Renal cortical epithelial cell (primary cell): ENCODE measurements at regions not wholly inside any gene's neighbourhood (a gene's known extent, or its start where the extent isn't known, plus 50 kb on each side); places are given as distances from the start of the nearest gene placed in this dataset.
A peak's percentile ranks its signal among the peaks of the same experiment; 100 is the strongest.

ENCODE experiments used
- DNase-seq: peaks from one replicate; pipeline ENCODE4 v3.0.0-alpha.2; 2011; ENCODE audit warnings: low read depth

DNA sequence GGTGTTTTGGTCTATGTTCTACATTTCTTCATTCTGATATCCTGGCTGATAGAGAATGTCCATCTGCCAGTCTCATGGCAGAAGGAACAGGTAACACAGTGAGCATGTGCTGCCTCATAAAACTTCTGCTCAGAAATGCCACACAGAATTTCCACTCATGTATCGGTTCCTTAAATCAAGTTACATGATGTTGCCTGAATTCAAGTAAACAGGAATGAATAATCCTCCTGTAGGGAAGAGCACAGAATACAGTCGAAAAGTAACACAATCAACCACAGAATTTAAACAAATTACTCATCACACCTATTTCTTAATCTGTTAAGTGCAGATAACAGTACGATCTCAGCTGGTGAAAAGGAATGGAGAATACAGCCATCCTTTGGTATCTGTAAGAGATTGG is 74.7 kb downstream of the FAM217A start:
- DNase-seq = no peak

DNA sequence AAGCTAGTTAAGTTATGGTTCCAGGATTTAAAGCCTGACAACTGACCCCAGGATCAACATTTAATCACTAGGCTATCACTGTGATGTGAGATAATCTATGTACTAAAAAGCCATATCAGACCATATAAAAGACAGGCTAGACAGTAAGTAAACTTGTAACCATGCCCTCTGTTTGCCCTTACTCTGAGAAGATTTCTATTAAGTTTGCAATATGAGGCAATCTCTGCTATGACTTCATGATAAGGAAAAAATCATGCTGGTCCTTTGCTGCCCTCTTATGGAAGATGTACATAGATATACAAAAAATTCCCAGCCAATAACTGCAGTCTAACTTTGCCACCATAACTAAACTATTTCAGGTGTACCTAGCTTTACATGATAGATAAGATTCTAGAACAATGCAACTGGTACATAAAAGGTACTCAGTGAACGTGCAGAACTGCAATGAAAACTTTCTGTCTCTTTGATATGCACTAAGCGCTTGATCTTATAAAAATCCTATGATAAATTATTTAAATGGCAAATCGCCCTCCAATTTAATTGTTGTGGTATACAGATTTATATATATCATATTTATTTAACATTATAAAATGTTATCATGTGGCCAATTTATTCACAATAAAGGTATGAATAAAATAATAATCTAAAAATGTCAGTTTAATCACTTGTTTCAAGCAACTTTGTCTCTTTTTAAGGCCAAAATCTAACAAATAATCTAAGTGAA is 70.5 kb downstream of the FAM217A start:
- DNase-seq = peak; percentile 83

DNA sequence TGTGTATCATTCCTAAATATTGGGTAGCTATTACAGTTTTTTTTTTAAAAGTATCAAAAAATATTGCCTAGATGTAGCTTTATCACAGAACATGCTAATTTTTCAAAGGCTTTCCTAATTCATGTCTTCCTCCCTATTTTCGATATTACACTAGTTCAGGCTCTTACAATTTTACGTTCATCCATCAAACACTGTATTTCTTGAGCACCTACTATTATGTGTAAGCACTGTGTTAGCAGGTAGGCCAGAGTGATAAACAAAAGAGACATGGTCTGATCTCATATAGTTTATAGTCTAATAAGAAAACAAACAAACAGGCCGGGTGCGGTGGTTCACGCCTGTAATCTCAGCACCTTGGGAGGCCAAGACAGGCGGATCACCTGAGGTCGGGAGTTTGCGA is 69.5 kb downstream of the FAM217A start:
- no peak for DNase-seq

DNA sequence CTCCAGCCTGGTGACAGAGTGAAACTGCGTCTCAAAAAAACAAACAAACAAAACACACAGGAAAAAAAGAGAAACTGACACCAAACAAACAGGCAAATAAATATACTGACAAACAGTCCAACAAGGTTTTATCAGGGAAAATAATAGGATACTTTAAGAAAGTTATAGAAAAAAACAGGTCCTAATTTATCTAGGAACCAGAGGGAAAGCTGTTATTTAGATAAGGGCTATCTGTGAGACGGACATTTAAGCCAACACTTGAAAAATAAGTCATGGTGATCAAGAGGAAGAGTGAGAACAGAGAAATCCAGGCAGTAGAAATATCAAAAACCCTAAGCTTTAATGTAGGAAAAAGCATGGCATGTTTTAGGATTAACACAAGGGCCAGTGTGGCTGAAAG is 68.9 kb downstream of the FAM217A start:
- no peak for DNase-seq

DNA sequence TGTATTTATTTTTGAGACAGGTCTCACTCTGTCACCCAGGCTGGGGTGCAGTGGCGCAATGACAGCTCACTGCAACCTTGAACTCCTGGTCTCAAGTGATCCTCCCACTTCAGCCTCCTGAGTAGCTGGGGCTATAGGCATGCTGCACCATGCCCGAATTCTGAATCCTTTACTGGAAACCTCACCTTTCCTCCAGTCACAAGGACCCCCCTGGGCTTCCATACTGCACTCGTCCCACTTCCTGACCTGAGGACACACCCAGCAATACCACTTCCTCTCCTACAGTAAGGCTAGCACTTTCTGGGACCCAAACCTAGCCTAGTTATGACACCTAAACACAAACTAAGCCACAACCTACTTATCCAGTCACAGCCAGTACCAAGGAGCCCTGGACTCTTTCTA is 68.2 kb downstream of the FAM217A start:
- no peak for DNase-seq

DNA sequence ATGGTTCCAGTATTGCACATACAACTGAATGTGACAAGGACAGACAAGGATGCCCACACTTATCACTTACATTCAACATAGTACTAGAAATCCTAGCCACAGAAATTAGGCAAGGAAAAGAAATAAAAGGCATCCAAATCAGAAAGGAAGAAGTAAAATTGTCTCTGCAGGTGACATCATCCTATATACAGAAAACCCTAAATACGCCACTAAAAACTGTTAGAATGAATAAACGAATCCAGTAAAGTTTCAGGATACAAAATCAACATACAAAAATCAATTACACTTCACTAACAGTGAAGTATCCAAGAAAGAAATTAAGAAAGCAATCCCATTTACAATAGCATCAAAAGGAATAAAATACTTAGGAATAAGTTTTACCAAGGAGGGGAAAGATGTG is 66.1 kb downstream of the FAM217A start:
- DNase-seq = no peak

DNA sequence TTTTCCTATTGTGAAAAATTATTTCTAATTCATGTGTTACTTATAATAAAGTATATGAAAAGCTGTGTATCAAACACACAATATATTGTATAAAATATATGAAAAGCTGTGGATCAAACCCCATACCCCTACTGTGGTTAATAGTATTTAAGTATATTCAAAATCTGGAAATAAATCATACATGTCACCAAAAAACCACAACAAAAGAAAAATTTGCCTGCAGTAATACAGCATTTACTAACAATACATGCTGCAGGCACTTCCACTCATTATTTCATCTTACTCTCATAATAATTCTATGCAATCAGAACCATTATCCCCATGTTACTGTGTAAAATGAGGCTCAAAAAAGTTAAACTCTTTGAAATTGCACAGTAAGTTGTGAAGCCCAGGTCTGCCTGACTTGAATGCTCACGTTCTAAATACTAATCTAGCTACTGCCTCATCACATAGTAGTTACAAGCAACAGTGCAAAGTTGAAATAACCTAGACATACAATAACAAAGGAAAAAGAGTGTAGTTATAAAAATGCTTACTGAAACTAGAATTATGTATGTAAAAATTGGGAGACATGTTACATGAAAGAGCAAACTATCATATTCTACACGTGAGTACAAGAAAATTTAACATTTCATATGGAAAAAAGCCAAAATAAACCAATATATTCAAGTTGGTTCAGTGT is 61.7 kb downstream of the FAM217A start:
- no peak for DNase-seq

DNA sequence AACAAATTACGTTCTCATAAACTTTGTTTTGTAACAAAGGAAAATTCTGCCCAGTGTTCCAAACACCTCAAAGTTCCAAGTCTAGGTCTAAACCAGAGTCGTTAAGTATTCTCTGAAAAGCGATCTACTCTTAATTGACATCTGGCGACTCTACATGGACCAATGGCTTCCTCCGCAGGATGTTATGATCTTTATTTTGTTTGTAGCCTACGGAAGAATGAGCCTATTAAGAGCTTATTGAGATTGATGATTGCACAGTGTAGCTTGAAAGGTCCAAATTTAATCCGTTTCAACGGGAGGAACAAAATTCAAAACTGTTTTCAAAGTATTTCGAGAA is 61.1 kb downstream of the FAM217A start:
- peak; percentile 57 for DNase-seq

DNA sequence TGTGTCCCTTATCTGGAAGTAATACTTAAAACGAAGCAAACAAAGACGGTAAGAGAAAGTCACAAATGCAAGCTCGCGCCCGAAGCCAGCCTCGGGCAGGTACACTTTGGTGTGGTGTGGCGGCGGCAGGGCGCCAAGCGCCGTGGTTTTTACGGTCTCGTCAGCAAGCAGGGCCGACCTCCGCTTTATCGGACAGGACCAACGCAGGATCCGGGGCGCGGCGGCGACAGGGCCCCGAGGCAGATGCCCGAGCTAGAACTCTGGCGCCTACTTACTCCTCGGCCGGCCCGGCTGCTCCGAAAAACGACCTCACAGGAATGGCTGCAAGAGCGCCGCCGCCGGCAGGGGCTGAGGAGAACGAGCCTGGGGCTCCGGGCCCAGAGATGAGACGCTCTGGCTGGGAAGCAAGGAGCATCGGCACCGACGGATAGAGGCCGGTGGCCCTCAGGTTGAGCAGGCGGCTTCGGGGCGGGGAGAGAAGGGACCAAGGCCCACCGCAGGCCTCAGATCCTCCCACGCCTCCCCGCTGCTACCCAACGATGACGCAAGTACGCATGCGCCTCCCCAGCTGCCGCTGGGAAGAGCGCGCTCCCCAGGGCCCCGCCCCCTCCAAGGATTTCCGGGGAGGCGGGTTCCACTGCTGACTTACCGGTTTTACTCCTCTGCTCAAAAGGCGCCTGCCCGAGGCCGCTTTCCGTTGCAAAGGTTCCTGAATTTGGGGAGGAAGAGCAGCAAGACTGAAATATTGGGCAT is 60.6 kb downstream of the FAM217A start:
- peak; percentile 86 for DNase-seq
